AG04450 (cell line): ENCODE measurements at regions not wholly inside any gene's neighbourhood (a gene's known extent, or its start where the extent isn't known, plus 50 kb on each side); places are given as distances from the start of the nearest gene placed in this dataset.

Experiments used
- CTCF ChIA-PET: fragments of 300-600, 350-600 bp; formaldehyde crosslinking; extraction: SDS; loops from one replicate; lab custom pipeline; 2022; ENCODE audit warnings: antibody characterized with exemption, inconsistent platforms; lab: Charles Lee
- POLR2A ChIA-PET: fragments of 350-600 bp; formaldehyde crosslinking; extraction: SDS; loops from one replicate; lab custom pipeline; 2021; ENCODE audit warnings: antibody characterized with exemption, inconsistent platforms; lab: Yijun Ruan, JAX
- DNase-seq: peaks from one replicate; pipeline ENCODE4 v3.0.0-alpha.2; 2011; ENCODE audit warnings: low read depth, low spot score
- H3K27ac ChIP-seq: one replicate; pipeline ENCODE4 v1.5.1; 2012; ENCODE audit warnings: low read depth, low read length, control low read depth
- H3K27me3 ChIP-seq: one replicate; pipeline ENCODE4 v1.6.0; 2012; ENCODE audit warnings: low read length; ENCODE audit not compliant: control insufficient read depth, insufficient read depth
- H3K4me3 ChIP-seq: 2 replicates; pipeline ENCODE4 v1.5.1; 2011; ENCODE audit warnings: mild to moderate bottlenecking, low read depth, low read length, control low read depth
- H3K9me3 ChIP-seq: 2 replicates; pipeline ENCODE4 v1.5.1; 2012; ENCODE audit warnings: low read length; ENCODE audit not compliant: control insufficient read depth, insufficient read depth
- CTCF ChIP-seq: IDR thresholded peaks from 2 replicates; pipeline ENCODE4 v1.5.1; 2011; ENCODE audit warnings: low read depth, low read length, control low read depth, inconsistent platforms

DNA sequence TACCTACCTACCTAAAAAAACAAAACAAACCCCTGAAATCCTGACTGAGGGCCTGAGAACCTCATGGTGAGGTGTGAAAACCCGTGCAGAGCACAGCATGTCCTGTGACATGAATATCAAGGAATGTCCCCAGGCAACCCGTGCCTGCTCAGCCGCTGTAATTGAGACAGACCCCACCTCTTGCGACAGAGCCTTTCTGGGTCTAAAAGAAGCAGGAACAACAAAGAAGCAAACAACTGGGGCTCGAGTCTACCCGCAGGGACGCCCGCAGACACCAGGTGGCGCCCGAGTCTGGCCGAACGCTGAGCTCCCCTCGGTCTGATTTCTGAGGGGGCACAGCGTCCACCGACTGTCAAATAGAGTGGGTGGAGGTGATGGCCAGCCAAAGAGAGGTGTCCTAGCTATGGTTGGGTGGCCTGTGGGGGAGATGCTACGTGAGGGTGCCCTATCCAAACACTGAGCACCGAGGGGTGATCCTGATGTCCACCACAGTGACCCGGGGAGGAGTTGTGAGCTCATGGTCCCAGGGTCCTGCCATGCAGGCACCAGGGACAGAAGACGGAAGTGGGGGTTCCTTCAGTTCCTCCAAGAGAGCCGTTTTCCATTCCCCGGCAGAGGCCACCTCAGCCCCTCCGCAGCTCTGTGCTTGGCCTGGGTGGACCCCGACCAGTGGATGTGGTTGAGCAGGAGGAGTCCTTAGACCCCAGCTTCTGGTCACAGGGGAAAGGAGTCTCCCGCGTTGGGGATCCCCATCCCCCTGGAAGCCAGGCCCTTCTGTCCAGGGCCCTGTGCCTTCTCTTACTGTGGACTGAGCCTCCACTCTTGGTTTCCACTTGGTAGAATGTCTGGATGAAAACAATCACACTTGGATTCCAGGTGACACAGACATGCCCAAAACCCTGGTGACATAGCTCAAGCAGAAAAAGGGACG is 268.2 kb downstream of the CDC5L start:
- no peaks in the 10 kb centered on the region for H3K9me3 ChIP-seq
- DNase-seq, result no peak
- POLR2A ChIA-PET, result no interaction called here
- CTCF ChIA-PET, result interaction anchor here (0.6 to 3.5 kb wide), 52 partner anchors 9 to 1435 kb away, joined by 3 to 26 read pairs (median 4); partner anchors contain the start of gene SUPT3H
- TF ChIP-seq CTCF, result peak; percentile 92
- no peak overlapping the region; the same call in 1 of the 2 replicates for H3K4me3 ChIP-seq
- no peak overlapping the region for H3K27ac ChIP-seq
- peaks cover 4% of the 10 kb centered on the region for H3K27me3 ChIP-seq

- ChIA-PET CTCF (interaction anchor here (1.0 to 3.5 kb wide), 14 partner anchors 10 to 1274 kb away, joined by 3 to 26 read pairs (median 8); no protein-coding TSS in a partner anchor), POLR2A (no interaction called here)
- TF ChIP-seq CTCF, result no peak
- no peaks in the 10 kb centered on the region for H3K9me3 ChIP-seq
- peaks cover 4% of the 10 kb centered on the region for H3K27me3 ChIP-seq
- DNase-seq, result no peak
- no peak overlapping the region for H3K27ac ChIP-seq
- no peak overlapping the region for H3K4me3 ChIP-seq
These were observed 269.2 kb downstream of the CDC5L start for GRCh38 chr6:44656691-44657090.

- Histone ChIP-seq H3K9me3 (no peaks in the 10 kb centered on the region), H3K27ac (no peak overlapping the region), H3K4me3 (no peak overlapping the region), H3K27me3 (peaks cover 4% of the 10 kb centered on the region)
- TF ChIP-seq CTCF, result no peak
- ChIA-PET CTCF (interaction anchor here (0.5 to 3.5 kb wide), 10 partner anchors 10 to 1265 kb away, joined by 3 to 26 read pairs (median 10); no protein-coding TSS in a partner anchor), POLR2A (no interaction called here)
- no peak for DNase-seq
These were observed 269.8 kb downstream of the CDC5L start for GRCh38 chr6:44657206-44657819.

DNA sequence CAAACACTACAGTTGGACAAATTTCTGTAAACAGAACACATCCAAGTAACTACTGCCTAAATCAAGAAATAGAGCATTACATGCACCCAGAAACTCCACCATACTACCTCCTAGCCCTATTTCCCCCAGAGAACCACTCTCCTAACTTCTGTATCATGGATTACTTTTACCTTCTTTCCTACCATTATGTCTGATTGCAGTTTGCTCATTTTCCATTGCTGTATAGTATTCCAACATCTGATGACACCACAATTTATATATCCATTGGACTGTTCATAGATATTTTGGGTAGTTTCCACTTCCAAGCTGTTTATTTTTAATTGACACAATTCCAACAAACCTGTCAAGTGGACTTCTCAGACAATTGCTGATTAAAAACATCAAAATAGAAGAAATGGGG is 271.1 kb downstream of the CDC5L start:
- ChIA-PET CTCF (no interaction called here), POLR2A (no interaction called here)
- Histone ChIP-seq H3K27me3 (peaks cover 4% of the 10 kb centered on the region), H3K27ac (no peak overlapping the region), H3K4me3 (no peak overlapping the region), H3K9me3 (no peaks in the 10 kb centered on the region)
- TF ChIP-seq CTCF, result no peak
- no peak for DNase-seq
